ENCODE measurements at regions not wholly inside any gene's neighbourhood (a gene's known extent, or its start where the extent isn't known, plus 50 kb on each side); places are given as distances from the start of the nearest gene placed in this dataset.

DNA sequence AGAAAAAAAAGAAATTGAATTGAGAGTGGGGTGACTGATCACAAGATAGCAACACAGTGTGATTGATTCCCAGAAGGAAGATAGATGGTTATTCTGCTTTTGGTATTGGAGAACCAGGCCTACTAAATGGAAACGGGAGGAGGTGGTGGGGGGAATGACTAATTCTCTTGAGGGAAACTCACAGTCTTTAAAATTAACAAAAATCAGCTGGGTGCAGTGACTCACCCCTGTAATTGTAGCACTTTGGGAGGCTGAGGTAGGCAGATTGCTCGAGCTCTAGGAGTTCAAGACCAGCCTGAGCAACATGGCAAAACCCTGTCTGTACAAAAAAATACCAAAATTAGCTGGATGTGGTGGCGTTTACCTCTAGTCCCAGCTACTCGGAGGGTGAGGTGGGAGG lies 134.6 kb upstream of the PDE4B start:
- Histone ChIP-seq H3K36me3 (replicated peaks in 1 of 2) (no peaks in the 10 kb centered on the region), H3K4me3 (no peak overlapping the region), H3K27ac (no peak overlapping the region), H3K9me3 (replicated peaks in 1 of 3) (no peaks in the 10 kb centered on the region), H3K27me3 (no peaks in the 10 kb centered on the region), H3K4me1 (replicated peaks in 1 of 2) (no peaks in the 10 kb centered on the region)
- WGBS, 4 donors: 41 to 57% (median 51%) methylated on average over 4 of the region's 4 CpGs
- no peak for TF ChIP-seq POLR2A (IDR thresholded peaks at IDR 0.05)
- TF ChIP-seq, protein P1, sequence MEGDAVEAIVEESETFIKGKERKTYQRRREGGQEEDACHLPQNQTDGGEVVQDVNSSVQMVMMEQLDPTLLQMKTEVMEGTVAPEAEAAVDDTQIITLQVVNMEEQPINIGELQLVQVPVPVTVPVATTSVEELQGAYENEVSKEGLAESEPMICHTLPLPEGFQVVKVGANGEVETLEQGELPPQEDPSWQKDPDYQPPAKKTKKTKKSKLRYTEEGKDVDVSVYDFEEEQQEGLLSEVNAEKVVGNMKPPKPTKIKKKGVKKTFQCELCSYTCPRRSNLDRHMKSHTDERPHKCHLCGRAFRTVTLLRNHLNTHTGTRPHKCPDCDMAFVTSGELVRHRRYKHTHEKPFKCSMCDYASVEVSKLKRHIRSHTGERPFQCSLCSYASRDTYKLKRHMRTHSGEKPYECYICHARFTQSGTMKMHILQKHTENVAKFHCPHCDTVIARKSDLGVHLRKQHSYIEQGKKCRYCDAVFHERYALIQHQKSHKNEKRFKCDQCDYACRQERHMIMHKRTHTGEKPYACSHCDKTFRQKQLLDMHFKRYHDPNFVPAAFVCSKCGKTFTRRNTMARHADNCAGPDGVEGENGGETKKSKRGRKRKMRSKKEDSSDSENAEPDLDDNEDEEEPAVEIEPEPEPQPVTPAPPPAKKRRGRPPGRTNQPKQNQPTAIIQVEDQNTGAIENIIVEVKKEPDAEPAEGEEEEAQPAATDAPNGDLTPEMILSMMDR (IDR thresholded peaks at IDR 0.05): no peak
- intact Hi-C loops (cut with DNase I): no loop called here
- DNase-seq: peak in 1 of 7 donors; percentile 8

DNA sequence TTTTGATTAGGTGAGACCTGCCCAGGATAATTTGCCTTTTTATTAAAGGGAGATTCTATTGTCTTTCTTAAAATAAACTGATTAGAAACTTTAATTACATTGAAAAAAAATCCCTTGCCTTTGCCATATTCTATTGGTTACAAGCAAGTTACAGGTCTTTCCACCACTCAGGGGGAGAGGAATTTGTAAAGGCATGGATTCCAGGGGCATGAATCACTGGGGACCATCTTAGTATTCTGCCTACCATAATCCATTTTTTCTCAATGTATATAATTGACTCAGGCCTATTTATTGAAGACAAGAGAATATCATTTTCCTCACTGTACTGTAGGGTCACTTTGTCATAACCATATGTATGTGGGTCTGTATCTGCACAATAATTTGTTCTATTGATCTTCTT lies 124.3 kb upstream of the PDE4B start:
- Histone ChIP-seq H3K27ac (no peak overlapping the region), H3K36me3 (replicated peaks in 1 of 2) (no peaks in the 10 kb centered on the region), H3K27me3 (no peaks in the 10 kb centered on the region), H3K9me3 (replicated peaks in 1 of 3) (no peaks in the 10 kb centered on the region), H3K4me3 (no peak overlapping the region), H3K4me1 (replicated peaks in 1 of 2) (no peaks in the 10 kb centered on the region)
- no peak for DNase-seq
- TF ChIP-seq, protein P1 (IDR thresholded peaks at IDR 0.05): no peak
- TF ChIP-seq POLR2A (IDR thresholded peaks at IDR 0.05): no peak
- intact Hi-C loops (cut with DNase I): no loop called here

GRCh38 chr1:65670518-65670917 lies 122.2 kb upstream of the PDE4B start:
- Histone ChIP-seq H3K27ac (no peak overlapping the region), H3K4me1 (replicated peaks in 1 of 2) (no peaks in the 10 kb centered on the region), H3K4me3 (no peak overlapping the region), H3K27me3 (no peaks in the 10 kb centered on the region), H3K36me3 (replicated peaks in 1 of 2) (no peaks in the 10 kb centered on the region), H3K9me3 (replicated peaks in 1 of 3) (no peaks in the 10 kb centered on the region)
- no peak for DNase-seq
- 76 to 93% (median 91%) methylated on average over 3 of the region's 3 CpGs for WGBS, 4 donors
- no peak for TF ChIP-seq POLR2A (IDR thresholded peaks at IDR 0.05)
- TF ChIP-seq, protein P1 (IDR thresholded peaks at IDR 0.05): no peak
- intact Hi-C loops (cut with DNase I): no loop called here

GRCh38 chr1:65674522-65674921 lies 118.2 kb upstream of the PDE4B start:
- Histone ChIP-seq H3K4me3 (no peak overlapping the region), H3K36me3 (replicated peaks in 1 of 2) (no peaks in the 10 kb centered on the region), H3K27ac (no peak overlapping the region), H3K9me3 (replicated peaks in 1 of 3) (no peaks in the 10 kb centered on the region), H3K4me1 (replicated peaks in 1 of 2) (no peaks in the 10 kb centered on the region), H3K27me3 (no peaks in the 10 kb centered on the region)
- intact Hi-C loops (cut with DNase I): no loop called here
- TF ChIP-seq, protein P1 (IDR thresholded peaks at IDR 0.05): no peak
- TF ChIP-seq POLR2A (IDR thresholded peaks at IDR 0.05): no peak
- whole genome bisulfite sequencing, 4 donors: 83 to 92% (median 90%) methylated on average over 2 of the region's 2 CpGs
- DNase-seq: no peak

Measured in adrenal gland (tissue), 9 donors.